NCI-H345 treated with DMSO at 0.1 percent for 48 hours (cell line): ENCODE measurements at regions not wholly inside any gene's neighbourhood (a gene's known extent, or its start where the extent isn't known, plus 50 kb on each side); places are given as distances from the start of the nearest gene placed in this dataset.

ENCODE experiments used
- DNase-seq: peaks from one replicate; lab custom pipeline; 2025; ENCODE audit not compliant: unreplicated experiment; lab: John Stamatoyannopoulos, UW

- DNase-seq, result no peak
Observed at GRCh38 chr2:30310371-30310770, 79.0 kb downstream of the LBH start.

GRCh38 chr2:30310955-30311354 lies 79.6 kb downstream of the LBH start:
- DNase-seq, result no peak

GRCh38 chr2:30311711-30312110 lies 80.4 kb downstream of the LBH start:
- no peak for DNase-seq

DNA sequence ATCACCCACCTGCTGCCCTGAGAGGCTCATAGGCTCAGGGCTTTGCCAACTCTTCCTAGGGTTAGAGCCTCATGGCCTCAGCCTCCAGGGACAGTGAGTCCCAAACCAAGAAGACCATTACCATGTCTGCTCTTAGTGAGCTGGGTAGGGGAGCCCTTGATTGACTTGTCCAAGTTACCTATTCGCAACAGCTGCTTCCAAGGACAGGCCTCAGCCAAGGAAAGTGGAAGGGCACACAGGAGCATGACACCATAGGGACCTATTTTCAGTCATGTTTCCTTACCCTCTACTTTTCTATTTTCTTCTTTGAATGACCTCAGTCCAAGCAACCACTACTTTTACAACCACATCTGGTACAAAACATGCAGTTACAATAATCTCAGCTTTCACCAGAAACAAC lies 81.6 kb downstream of the LBH start:
- no peak for DNase-seq

DNA sequence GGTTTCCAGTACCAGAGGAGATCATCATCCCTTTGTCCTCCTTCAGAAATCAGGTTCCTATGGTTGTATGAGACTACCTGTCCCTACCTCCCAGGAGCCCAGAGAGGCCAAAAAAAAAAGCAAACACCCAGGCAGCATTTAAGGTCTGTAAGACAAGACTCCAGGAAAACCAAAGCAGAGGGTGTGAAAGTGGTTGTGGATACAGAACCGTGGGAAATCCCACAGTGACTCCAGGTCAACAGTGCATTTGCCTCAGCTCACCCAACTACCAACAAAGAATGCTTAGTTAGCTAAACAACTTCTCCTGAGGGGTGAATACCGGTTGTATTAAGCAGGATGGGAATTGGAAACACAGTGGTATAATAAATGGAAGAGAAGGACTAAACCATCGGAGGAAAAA lies 83.6 kb downstream of the LBH start:
- no peak for DNase-seq

- no peak for DNase-seq
Observed at GRCh38 chr2:30315391-30316063, 84.2 kb downstream of the LBH start.

DNA sequence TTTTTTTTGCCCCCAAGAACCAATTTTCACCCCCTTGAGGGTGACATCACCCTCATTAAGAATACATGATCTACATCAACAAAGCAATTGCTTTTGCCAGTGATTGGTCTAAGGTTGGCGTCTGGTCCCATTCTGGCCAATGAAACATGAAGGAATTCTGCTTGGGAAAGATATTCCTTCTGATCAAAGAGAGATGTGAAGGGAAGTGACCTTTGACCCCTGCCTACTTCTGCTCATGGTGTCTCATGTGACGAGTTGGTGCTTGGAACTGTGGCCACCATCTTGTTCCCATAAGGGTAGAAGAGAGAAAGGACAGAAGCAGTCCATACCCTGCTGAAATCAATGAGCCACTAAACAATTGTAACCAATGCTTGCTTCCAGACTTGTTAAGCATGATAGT lies 85.1 kb downstream of the LBH start:
- no peak for DNase-seq

DNA sequence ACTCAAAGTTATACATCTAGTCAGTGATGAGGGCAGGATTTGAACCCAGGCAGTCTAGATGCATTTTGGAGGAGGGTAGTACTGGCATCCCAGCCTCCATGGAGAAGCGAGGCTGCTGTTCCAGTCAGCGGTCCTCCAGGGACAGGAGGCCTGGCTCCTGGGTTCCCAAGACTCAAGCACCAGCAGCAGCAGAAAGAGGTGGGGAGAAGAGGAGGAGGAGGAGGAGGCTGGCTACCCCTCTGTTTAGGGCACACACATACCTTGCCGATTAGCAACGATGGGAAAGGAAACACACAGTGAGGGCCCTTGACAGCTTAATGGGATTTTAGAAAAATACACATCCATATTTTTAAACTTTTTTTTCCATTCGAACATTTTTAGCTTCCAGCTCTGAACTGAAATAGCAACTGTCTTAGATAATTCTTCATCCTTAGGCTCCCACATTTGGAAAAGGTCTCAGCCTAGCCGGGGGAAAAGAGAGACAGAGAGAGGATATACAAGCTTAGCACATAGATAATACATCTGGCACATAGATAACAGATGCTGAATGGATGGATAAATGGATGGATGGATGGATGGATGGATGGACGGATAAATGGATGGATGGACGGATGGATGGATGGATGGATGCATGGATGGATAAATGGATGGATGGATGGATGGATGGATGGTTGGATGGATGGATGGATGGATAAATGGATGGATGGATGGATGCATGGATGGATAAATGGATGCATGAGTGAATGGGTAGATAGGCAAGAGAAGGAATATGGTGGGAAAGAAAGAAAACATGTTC lies 87.9 kb downstream of the LBH start:
- DNase-seq, result no peak

DNA sequence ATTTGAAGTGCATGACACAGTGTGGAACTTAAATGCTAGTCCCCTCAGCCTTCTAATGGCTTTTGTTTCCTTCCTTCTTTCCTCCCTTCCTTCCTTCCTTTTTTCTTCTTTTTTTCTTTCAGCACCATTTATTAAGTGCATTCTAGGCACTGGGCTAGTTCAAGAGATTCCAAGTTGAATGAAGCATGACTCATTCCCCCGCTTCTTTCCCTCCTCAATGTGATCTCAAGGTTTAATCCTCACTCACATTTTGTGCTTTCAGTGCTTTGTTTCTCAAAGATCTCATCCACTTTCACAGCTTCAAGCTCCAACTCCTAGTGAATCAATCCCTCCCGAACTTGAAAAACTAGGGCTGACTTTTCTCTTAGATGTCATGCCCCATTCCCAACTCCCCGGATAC lies 90.1 kb downstream of the LBH start:
- no peak for DNase-seq

- no peak for DNase-seq
Observed at GRCh38 chr2:30323499-30323898, 92.2 kb downstream of the LBH start.

DNA sequence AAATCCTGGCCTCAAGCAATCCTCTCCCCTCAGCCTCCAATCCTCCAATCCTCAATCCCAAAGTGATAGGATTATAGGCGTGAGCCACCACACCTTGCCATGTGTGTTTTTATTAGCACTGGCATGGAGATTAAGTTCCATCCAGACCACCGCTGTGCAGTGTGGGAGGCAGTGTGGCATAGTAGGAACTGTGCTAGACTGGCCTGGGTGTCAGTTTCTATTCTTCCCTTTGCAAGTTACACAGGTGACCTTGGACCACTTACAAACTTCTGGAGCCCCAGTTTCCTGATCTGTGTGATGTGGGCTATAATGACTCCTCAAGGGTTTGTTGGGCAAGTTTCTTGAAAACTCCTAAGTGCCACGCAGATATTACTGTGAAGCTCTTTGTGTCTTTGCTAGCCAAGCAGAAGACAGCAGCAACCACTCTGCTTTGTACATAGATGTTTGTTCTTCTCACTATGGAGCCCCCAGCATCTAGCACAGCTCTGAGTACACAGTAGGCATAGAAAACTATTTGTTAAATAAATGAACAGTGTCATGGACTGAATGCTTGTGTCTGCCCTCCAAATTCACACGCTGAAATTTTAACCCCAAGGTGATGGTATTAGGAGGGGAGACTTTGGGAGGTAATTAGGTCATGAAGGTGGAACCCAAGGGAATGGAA lies 93.0 kb downstream of the LBH start:
- DNase-seq, result no peak

- no peak for DNase-seq
Observed at GRCh38 chr2:30325600-30326328, 94.4 kb downstream of the LBH start.

DNA sequence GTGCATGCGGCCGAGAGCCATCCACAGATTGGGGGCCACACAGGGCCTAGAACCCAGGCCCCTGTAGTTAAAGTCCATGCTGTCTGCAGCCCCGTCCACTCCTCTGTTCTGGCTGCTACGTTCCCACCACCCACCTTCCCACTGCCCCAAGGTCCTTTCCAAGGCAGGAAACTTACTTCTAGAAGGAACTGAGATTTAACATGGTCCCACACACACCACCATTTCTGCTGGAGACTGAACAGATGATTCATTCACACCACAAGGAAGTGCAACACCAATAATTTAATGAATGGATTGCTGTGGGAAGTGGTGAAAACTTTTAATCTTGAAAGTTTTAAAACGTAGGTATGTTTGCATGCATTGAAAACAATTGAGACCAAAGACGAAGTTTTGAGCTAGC lies 95.2 kb downstream of the LBH start:
- DNase-seq, result no peak

DNA sequence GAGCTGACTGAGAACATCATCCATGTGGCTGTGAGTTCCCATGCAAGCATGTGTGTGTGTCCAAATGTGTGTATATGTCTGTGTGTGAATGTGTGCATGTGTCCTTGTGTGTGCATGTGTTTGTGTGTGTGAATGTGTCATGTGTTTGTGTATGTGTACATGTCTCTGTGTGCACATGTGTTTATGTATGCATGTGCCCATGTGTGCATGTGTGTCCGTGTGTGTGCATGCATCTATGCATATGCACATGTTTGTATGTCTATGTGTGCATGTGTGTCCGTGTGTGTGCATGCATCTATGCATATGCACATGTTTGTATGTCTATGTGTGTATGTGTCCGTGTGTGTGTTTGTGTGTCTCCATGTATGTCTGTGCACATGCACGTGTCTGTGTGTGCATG lies 99.7 kb downstream of the LBH start:
- DNase-seq, result no peak

GRCh38 chr2:30331869-30332268 lies 100.5 kb downstream of the LBH start:
- no peak for DNase-seq

DNA sequence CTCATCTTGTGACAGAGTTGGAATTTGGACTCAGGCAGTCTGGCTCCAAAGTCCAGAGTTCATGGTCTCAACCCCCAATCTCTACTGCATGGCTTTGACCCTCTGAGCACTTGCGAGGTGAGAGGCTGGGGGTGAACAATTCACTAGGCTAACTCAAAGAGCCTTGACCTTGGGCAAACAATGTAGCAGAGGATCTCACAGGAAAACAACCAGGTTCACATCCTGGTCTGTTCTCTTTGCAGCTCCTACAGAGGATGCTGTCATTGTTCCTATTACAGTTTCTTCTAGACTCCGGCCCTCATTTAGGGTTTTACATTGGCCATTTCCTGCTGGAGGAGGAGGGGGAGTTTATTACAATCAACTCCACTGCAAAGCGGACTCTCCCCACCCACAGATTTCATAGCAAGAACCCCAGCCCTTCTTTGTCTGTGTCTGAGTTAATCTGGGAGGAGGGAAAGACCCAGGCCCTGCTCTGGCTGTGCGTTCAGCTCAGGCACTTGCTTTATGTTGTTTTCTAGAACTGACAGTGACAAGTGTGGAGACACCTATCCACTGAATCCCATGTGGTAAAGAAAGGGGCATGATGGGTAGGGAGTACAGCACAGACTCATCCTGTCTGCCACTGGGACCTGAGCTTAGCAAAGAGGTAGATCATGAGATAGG lies 101.6 kb downstream of the LBH start:
- no peak for DNase-seq

GRCh38 chr2:30334762-30335363 lies 103.5 kb downstream of the LBH start:
- DNase-seq, result no peak

- no peak for DNase-seq
Observed at GRCh38 chr2:30336084-30336483, 104.8 kb downstream of the LBH start.

GRCh38 chr2:30336978-30337841 lies 105.9 kb downstream of the LBH start:
- no peak for DNase-seq

GRCh38 chr2:30338475-30338874 lies 107.1 kb downstream of the LBH start:
- DNase-seq, result no peak
